Activated naive CD4-positive, alpha-beta T cell treated with anti-CD3 and anti-CD28 coated beads, Interleukin-2, amount 10 ng/mL, durations not matched to agents 7 days and 5 days (primary cell): ENCODE measurements at regions not wholly inside any gene's neighbourhood (a gene's known extent, or its start where the extent isn't known, plus 50 kb on each side); places are given as distances from the start of the nearest gene placed in this dataset.

Source experiments
- CTCF ChIA-PET: fragments of 350-600 bp; sonication (Branson Sonifier 250); formaldehyde crosslinking; loops from one replicate; lab custom pipeline; 2021; ENCODE audit warnings: antibody characterized with exemption; lab: Charles Lee
- DNase-seq: peaks from one replicate; pipeline ENCODE4 v3.0.0-alpha.2; 2020
- H3K27ac Mint-ChIP-seq: one replicate; pipeline ENCODE4 v1.8.0; 2021; ENCODE audit warnings: mild to moderate bottlenecking, moderate library complexity, mixed read lengths
- H3K27me3 Mint-ChIP-seq: one replicate; pipeline ENCODE4 v1.8.0; 2021; ENCODE audit warnings: mild to moderate bottlenecking, mixed read lengths
- H3K36me3 Mint-ChIP-seq: one replicate; pipeline ENCODE4 v1.8.0; 2021; ENCODE audit warnings: mixed read lengths
- H3K4me1 Mint-ChIP-seq: one replicate; pipeline ENCODE4 v1.8.0; 2021; ENCODE audit warnings: mixed read lengths
- H3K4me3 Mint-ChIP-seq: one replicate; pipeline ENCODE4 v1.8.0; 2021; ENCODE audit warnings: mild to moderate bottlenecking, moderate library complexity, mixed read lengths
- H3K9me3 Mint-ChIP-seq: one replicate; pipeline ENCODE4 v1.8.0; 2021; ENCODE audit warnings: mixed read lengths

- Mint-ChIP-seq H3K36me3 (no peaks in the 10 kb centered on the region), H3K4me1 (no peaks in the 10 kb centered on the region), H3K27ac (no peak overlapping the region), H3K4me3 (no peak overlapping the region), H3K9me3 (no peaks in the 10 kb centered on the region), H3K27me3 (peaks cover 10% of the 10 kb centered on the region)
- CTCF ChIA-PET = no interaction called here
- no peak for DNase-seq
Measured at GRCh38 chr11:128244871-128245270, 342.5 kb downstream of the ETS1 start.

DNA sequence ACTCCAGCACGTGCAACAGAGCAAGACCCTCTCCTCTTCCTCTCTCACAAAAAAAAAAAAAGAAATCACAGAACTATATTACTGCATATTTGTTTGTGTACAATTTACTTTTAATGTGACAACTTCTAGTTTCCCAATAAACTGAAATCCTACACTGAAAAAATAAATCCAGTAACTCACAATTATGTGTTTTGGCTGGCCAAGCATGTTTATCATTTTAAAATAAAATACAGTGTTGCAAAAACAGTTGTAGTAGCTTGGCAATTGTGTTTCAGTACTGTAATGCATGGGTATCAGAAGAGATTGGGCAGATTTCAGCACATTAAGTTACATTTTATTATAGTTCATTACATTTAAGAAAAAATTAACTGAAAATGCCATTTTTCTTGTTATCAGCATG lies 344.9 kb downstream of the ETS1 start:
- Mint-ChIP-seq H3K27ac (no peak overlapping the region), H3K36me3 (no peaks in the 10 kb centered on the region), H3K9me3 (no peaks in the 10 kb centered on the region), H3K4me3 (no peak overlapping the region), H3K27me3 (peaks cover 10% of the 10 kb centered on the region), H3K4me1 (peaks cover 19% of the 10 kb centered on the region)
- no peak for DNase-seq
- CTCF ChIA-PET = no interaction called here

DNA sequence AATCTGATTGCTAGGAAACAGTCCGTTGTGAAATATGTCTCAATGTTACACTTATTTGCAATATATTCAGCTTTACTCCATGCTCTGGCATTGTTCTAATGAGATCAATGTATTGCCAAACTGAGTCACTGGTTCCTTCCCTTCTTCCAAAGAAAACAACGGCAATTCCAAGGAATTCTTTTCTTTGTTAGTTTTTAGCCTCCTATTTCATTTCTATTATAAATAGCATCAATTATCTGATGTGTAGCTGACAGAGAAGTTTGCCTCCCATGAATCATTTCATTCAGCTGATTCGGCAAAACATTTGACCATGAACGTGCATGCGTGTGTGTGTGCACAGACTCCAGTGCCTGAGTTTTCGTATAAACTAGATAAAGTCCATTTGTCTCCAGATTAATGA lies 346.8 kb downstream of the ETS1 start:
- Mint-ChIP-seq H3K4me3 (no peak overlapping the region), H3K4me1 (peaks cover 19% of the 10 kb centered on the region), H3K27me3 (no peaks in the 10 kb centered on the region), H3K36me3 (no peaks in the 10 kb centered on the region), H3K27ac (no peak overlapping the region), H3K9me3 (no peaks in the 10 kb centered on the region)
- CTCF ChIA-PET = interaction anchor here (1.0 kb wide), 1 partner anchor 36 kb away, joined by 3 read pairs; no protein-coding TSS in a partner anchor
- DNase-seq = no peak

DNA sequence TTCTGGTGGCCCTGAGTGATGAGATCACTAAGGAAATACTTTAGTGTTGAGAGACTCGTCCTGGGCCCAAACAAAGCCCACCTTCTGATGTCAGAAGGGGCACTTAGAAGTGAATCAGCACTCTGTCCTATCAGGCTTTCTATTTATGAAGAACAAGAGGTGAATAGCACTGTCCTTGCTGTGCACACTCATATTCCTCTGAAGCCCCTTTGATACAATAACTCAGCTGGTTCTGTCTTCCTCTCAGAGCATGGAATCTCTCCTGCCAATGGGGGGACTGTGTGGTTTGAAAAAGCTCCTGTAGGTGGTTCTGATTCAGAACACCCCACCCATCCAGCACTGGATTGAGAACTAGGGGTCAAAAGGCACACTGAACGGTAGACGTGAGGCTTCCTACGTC lies 348.1 kb downstream of the ETS1 start:
- peaks cover 19% of the 10 kb centered on the region for H3K4me1 Mint-ChIP-seq
- CTCF ChIA-PET = interaction anchor here (1.1 to 1.4 kb wide), 2 partner anchors 9 to 50 kb away, joined by 3 to 4 read pairs; no protein-coding TSS in a partner anchor
- H3K4me3 Mint-ChIP-seq = no peak overlapping the region
- H3K27me3 Mint-ChIP-seq = no peaks in the 10 kb centered on the region
- H3K27ac Mint-ChIP-seq = peak overlapping the region; percentile 30
- no peaks in the 10 kb centered on the region for H3K9me3 Mint-ChIP-seq
- no peak for DNase-seq
- H3K36me3 Mint-ChIP-seq = no peaks in the 10 kb centered on the region

- H3K4me3 Mint-ChIP-seq = no peak overlapping the region
- CTCF ChIA-PET = interaction anchor here (1.1 to 1.4 kb wide), 2 partner anchors 9 to 50 kb away, joined by 3 to 4 read pairs; no protein-coding TSS in a partner anchor
- H3K27ac Mint-ChIP-seq = peak overlapping the region; percentile 26
Measured at GRCh38 chr11:128238521-128239265, 348.7 kb downstream of the ETS1 start.

DNA sequence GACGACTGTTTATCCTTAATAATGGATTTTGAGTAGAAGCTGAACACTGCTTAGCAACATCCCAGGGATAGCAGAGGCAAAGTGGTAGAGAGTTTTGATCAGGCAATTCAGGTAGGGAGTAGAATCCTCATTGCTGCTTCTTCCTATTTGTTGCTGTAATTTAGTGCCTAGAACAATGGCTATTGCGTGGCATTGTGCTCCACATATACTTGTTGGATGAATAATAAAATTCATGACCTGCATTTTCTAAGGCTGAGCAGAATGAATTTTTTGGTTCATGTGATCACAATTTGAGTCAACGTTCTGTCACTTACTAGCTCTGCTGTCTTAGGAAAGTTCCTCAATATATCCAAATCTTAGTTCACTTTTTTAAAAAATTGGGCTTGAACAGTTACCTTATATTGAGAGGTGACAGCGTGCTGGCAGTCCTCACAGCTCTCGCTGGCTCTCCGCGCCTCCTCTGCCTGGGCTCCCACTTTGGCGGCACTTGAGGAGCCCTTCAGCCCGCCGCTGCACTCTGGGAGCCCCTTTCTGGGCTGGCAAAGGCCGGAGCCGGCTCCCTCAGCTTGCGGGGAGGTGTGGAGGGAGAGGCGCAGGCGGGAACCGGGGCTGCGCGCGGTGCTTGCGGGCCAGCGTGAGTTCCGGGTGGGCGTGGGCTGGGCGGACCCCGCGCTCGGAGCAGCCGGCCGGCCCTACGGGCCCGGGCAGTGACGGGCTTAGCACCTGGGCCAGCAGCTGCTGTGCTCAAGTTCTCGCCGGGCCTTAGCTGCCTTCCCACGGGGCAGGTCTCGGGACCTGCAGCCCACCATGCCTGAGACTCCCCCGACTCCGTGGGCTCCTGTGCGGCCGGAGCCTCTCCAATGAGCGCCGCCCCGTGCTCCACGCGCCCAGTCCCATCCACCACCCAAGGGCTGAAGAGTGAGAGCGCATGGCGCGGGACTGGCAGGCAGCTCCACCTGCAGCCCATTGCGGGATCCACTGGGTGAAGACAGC lies 350.6 kb downstream of the ETS1 start:
- Mint-ChIP-seq H3K4me3 (no peak overlapping the region), H3K9me3 (no peaks in the 10 kb centered on the region), H3K27ac (no peak overlapping the region), H3K4me1 (peaks cover 19% of the 10 kb centered on the region), H3K36me3 (no peaks in the 10 kb centered on the region), H3K27me3 (no peaks in the 10 kb centered on the region)
- CTCF ChIA-PET = interaction anchor here (1.0 to 1.3 kb wide), 3 partner anchors 18 to 595 kb away, joined by 3 to 5 read pairs (median 3); no protein-coding TSS in a partner anchor
- no peak for DNase-seq

More at GRCh38 chr11:128238521-128239265, 348.7 kb downstream of the ETS1 start:
- H3K9me3 Mint-ChIP-seq = no peaks in the 10 kb centered on the region
- peaks cover 19% of the 10 kb centered on the region for H3K4me1 Mint-ChIP-seq
- H3K36me3 Mint-ChIP-seq = no peaks in the 10 kb centered on the region
- DNase-seq = no peak
- no peaks in the 10 kb centered on the region for H3K27me3 Mint-ChIP-seq

- CTCF ChIA-PET = interaction anchor here (1.0 kb wide), 2 partner anchors 53 to 75 kb away, joined by 3 to 5 read pairs; no protein-coding TSS in a partner anchor
- Mint-ChIP-seq H3K36me3 (no peaks in the 10 kb centered on the region), H3K27ac (no peak overlapping the region), H3K9me3 (no peaks in the 10 kb centered on the region), H3K4me1 (peaks cover 19% of the 10 kb centered on the region), H3K27me3 (no peaks in the 10 kb centered on the region), H3K4me3 (no peak overlapping the region)
- DNase-seq = no peak
Measured at GRCh38 chr11:128235958-128236357, 351.4 kb downstream of the ETS1 start.

- Mint-ChIP-seq H3K9me3 (no peaks in the 10 kb centered on the region), H3K4me3 (no peak overlapping the region), H3K27me3 (no peaks in the 10 kb centered on the region), H3K27ac (no peak overlapping the region), H3K36me3 (no peaks in the 10 kb centered on the region), H3K4me1 (peaks cover 19% of the 10 kb centered on the region)
- CTCF ChIA-PET = interaction anchor here (1.0 kb wide), 1 partner anchor 75 kb away, joined by 3 read pairs; no protein-coding TSS in a partner anchor
- no peak for DNase-seq
Measured at GRCh38 chr11:128235426-128235825, 351.9 kb downstream of the ETS1 start.

- H3K27ac Mint-ChIP-seq = no peak overlapping the region
- H3K27me3 Mint-ChIP-seq = no peaks in the 10 kb centered on the region
- DNase-seq = no peak
- peaks cover 15% of the 10 kb centered on the region for H3K4me1 Mint-ChIP-seq
- no peaks in the 10 kb centered on the region for H3K36me3 Mint-ChIP-seq
- H3K9me3 Mint-ChIP-seq = no peaks in the 10 kb centered on the region
- H3K4me3 Mint-ChIP-seq = no peak overlapping the region
- CTCF ChIA-PET = interaction anchor here (0.7 to 0.9 kb wide), 2 partner anchors 62 to 399 kb away, joined by 3 to 4 read pairs; no protein-coding TSS in a partner anchor
Measured at GRCh38 chr11:128234143-128234542, 353.2 kb downstream of the ETS1 start.

GRCh38 chr11:128232588-128232987 lies 354.8 kb downstream of the ETS1 start:
- CTCF ChIA-PET = no interaction called here
- Mint-ChIP-seq H3K27me3 (no peaks in the 10 kb centered on the region), H3K4me3 (no peak overlapping the region), H3K27ac (no peak overlapping the region), H3K36me3 (no peaks in the 10 kb centered on the region), H3K4me1 (peaks cover under 1% of the 10 kb centered on the region), H3K9me3 (no peaks in the 10 kb centered on the region)
- DNase-seq = no peak

GRCh38 chr11:128231845-128232410 lies 355.4 kb downstream of the ETS1 start:
- no peaks in the 10 kb centered on the region for H3K4me1 Mint-ChIP-seq
- H3K4me3 Mint-ChIP-seq = no peak overlapping the region
- CTCF ChIA-PET = no interaction called here
- H3K27me3 Mint-ChIP-seq = no peaks in the 10 kb centered on the region
- no peaks in the 10 kb centered on the region for H3K36me3 Mint-ChIP-seq
- no peak overlapping the region for H3K27ac Mint-ChIP-seq
- no peaks in the 10 kb centered on the region for H3K9me3 Mint-ChIP-seq
- no peak for DNase-seq

GRCh38 chr11:128227466-128227865 lies 359.9 kb downstream of the ETS1 start:
- DNase-seq = no peak
- no peaks in the 10 kb centered on the region for H3K36me3 Mint-ChIP-seq
- CTCF ChIA-PET = interaction anchor here (0.6 kb wide), 1 partner anchor 173 kb away, joined by 3 read pairs; no protein-coding TSS in a partner anchor
- peaks cover 6% of the 10 kb centered on the region for H3K4me1 Mint-ChIP-seq
- H3K4me3 Mint-ChIP-seq = no peak overlapping the region
- H3K9me3 Mint-ChIP-seq = no peaks in the 10 kb centered on the region
- H3K27ac Mint-ChIP-seq = no peak overlapping the region
- peaks cover 4% of the 10 kb centered on the region for H3K27me3 Mint-ChIP-seq

DNA sequence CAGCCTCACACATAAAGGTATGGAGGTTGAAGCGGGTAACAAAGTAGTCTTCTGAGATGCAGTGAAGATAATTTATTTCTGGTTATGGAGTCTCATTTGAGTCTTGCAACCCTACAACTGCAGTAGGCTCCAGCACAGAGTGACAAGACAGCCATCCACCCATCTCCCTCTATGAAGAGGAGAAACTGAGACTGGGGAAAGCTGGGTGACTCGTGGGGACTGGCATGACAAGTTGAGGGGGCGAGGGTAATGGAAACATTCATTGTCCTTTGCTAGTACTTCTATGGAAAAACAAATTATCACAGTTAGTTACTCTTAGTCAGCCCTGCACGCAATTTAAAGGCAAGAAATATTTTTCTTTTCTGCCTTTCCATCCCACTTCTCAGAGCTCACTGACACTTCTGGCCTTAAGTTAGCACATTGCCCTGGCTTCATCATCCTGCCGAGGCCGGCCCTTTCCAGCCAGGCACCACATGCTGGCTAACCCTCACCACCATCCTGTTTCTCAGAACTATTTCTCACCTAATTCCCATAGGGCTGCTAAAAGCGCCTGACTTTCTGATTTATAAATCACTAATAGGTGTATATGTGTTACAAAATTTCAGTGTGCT lies 361.1 kb downstream of the ETS1 start:
- Mint-ChIP-seq H3K9me3 (no peaks in the 10 kb centered on the region), H3K36me3 (no peaks in the 10 kb centered on the region), H3K27ac (no peak overlapping the region), H3K4me1 (peaks cover 6% of the 10 kb centered on the region), H3K4me3 (no peak overlapping the region), H3K27me3 (peaks cover 4% of the 10 kb centered on the region)
- no peak for DNase-seq
- CTCF ChIA-PET = no interaction called here
